Hepatic stellate cell (primary cell): ENCODE measurements at regions not wholly inside any gene's neighbourhood (a gene's known extent, or its start where the extent isn't known, plus 50 kb on each side); places are given as distances from the start of the nearest gene placed in this dataset.
"Not testable (repeated sequence)": the region's sequence is repeated elsewhere in the genome, so short reads cannot be mapped to it uniquely, and the experiment has no call there.

Source experiments
- DNase-seq: peaks from one replicate; pipeline ENCODE4 v3.0.0; 2011; ENCODE audit warnings: low spot score

DNA sequence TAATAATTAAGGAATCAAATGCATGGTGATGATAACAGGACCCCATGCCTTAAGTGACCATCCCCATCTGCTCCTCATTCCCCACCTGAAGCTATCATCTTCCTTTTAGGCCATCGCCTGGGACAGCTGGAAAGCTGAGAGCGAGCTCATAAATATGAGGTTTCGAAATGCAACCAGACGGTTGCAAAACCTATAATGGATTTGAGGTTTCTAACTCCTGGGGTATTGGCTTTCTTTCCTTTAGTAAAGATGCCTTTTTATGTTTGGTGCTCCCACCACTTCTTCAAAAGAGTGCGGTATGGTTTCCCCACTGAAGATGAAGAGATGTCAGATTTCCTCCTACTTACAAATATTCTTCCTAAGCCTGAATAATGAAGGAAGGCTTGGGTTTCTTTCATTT is 1589.5 kb upstream of the PIK3C3 start:
- DNase-seq: no peak

DNA sequence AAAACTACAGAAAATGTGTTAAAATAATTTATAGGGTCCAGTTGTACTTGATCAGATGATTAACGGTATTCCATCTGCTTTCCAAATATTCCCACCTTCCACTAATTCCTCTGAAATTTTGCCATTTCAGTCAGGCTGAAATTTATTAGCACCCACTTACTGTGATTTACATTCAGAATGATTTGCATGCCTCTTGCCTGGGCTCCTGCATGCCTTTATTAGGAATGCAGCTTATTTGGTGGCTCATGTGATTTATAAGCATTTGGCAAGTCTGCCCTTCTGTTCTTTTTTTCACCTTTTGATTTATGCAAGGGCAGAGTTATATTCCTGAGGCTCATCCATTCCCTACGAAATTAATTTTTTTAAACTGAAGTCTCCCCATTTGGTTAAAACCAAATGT is 1594.5 kb upstream of the PIK3C3 start:
- DNase-seq: no peak

- DNase-seq: no peak
Observed at GRCh38 chr18:40357536-40357935, 1597.5 kb upstream of the PIK3C3 start.

- no peak for DNase-seq
Observed at GRCh38 chr18:40356168-40356567, 1598.9 kb upstream of the PIK3C3 start.

- no peak for DNase-seq
Observed at GRCh38 chr18:40355726-40356125, 1599.3 kb upstream of the PIK3C3 start.

- DNase-seq: no peak
Observed at GRCh38 chr18:40348196-40348595, 1606.8 kb upstream of the PIK3C3 start.

DNA sequence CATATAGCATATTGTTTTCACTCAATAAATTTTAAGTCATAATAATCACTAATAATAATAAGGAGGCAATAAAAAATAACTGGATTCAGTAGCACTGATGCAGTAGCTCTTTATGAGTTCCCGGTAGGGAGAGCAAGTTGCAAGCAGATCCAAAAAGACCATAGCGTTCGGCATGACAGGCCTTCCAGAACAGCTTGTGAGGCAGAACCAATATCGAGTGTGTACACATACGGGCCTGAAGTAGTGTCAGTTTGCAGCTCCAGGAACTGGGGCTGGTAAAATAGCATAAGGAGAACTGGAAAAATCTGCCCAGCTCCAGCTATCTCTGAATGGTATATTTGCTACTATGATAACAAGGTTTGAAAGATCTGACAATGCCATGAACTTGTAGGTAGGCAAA is 1607.8 kb upstream of the PIK3C3 start:
- DNase-seq: no peak

- DNase-seq: no peak
Observed at GRCh38 chr18:40346146-40346545, 1608.9 kb upstream of the PIK3C3 start.

DNA sequence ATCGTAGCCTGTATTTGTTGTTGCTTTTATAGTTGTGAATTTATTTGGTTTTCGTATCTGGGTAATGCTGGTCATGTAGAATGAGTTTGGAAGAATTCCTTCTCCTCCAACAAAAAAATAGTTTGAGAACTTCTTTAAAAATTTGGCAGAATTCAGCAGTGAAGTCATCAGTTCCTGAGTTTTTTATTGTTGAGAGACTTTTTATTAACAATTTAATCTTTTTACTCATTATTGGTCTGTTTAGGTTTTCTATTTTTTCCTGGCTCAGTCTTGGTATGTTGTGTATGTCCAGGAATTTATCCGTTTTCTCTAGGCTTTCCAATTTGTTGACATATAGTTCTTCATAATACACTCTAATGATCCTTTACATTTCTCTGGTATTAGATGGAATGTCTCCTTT is 1613.3 kb upstream of the PIK3C3 start:
- DNase-seq: no peak

- no peak for DNase-seq
Observed at GRCh38 chr18:40338284-40338683, 1616.8 kb upstream of the PIK3C3 start.

- no peak for DNase-seq
Observed at GRCh38 chr18:40326985-40327384, 1628.0 kb upstream of the PIK3C3 start.

GRCh38 chr18:40325988-40326387 is 1629.0 kb upstream of the PIK3C3 start:
- no peak for DNase-seq

DNA sequence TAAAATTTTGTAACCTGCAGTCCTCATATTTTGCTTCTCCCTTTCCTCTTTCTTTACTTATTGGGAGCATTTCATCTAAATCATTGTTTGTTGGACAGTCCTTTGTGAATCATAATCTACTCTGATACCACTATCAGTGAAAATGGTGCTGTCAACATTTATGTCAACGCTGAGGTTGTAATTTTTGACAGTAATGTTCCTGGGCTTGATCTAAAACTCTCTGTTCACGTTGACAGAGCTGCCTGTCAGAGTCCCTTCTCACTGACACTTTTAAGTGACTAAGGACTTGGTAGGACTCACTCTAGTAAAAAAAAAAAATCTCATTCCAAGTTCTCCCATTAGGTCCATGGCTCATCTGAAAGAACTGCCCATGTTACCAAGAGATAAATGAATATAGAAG is 1640.8 kb upstream of the PIK3C3 start:
- no peak for DNase-seq

DNA sequence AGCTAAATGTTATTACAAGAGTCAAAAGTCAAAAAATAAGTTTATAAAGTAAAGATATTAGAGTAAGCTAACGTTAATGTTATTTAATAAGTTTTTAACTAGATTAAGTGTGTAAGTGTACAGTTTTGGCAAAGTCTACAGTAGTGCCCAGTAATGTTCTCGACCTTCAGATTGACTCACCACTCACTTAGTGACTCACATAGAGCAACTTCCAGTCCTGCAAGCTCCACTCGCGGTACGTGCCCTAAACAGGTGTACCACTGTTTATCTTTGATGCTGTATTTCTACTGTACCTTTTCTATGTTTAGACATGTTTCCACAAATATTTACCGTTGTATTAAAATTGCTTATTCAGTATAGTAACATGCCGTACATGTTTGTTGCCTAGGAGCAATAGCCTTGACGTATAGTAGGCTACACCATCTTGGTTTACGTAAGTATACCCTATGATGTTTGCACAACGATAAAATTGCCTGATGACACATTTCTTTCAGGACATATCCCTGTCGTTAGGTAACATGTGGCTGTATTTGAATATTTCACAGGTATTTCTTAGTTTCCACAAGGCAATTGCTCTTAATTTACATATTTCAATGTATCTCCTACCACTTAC is 1641.9 kb upstream of the PIK3C3 start:
- no peak for DNase-seq

DNA sequence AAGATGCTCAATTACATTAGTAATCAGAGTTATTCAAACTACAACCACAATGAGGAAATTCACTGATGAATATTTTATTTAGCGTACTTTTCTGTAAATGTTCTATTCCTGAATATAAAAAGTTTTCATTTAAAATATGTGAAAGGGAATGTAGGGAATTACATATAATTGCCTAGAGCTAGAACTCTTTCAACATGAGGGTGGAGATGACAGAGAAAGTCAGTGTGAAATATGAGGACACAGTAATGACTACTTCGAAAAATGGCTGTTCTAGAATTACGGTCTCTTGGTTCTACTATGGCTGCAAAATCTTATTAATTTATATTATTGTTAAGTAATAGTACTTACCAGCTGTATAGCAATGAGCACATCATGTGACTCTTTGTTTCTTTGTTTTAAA is 1647.4 kb upstream of the PIK3C3 start:
- DNase-seq: no peak

DNA sequence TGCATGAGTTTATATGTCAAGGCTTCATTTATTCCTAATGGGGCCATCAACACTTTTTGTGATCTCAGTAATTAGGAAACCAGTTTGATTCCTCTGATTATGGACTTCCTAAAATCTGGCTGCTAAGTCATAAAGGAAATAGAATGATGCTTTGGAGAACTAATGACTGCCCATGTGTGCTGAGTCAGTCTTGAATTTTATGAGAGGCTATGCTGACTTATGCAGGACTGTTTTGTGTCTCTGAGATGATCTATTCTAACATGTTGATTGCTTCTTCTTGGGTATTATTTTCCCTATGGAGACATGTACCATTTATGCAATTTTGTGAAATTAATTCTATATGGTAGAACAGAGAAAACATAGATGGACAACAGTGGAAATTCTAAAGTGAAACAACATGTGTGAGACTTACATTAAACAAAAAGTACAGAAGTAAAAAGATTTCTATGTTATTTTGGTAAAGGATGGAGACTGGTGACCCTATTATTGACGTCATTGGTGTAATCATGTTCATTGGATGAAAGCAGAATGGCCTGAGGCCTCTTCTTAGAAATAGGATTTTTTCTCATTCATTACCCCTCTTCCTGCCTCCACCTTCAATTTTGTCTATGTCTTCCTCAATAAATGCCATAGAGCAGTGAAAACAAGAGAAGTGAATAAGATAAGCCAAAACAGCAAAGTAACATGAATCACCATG is 1658.2 kb upstream of the PIK3C3 start:
- DNase-seq: no peak

GRCh38 chr18:40292985-40293710 is 1661.9 kb upstream of the PIK3C3 start:
- no peak for DNase-seq

GRCh38 chr18:40283560-40283959 is 1671.5 kb upstream of the PIK3C3 start:
- DNase-seq: no peak

DNA sequence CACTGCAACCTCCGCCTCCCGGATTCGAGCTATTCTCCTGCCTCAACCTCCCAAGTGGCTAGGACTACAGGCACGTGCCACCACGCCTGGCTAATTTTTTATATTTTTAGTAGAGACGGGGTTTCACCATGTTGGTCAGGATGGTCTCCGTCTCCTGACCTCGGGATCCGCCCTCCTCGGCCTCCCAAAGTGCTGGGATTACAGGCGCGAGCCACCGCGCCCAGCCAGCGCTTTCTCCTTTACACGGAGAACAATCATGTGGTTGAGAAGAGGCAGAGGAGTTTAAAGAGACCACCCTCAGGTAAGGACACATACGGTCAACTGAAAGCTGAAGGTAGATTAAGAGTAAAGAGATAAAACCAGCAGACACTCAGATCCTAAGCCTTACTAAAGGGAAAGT is 1673.7 kb upstream of the PIK3C3 start:
- DNase-seq: not testable (repeated sequence)

DNA sequence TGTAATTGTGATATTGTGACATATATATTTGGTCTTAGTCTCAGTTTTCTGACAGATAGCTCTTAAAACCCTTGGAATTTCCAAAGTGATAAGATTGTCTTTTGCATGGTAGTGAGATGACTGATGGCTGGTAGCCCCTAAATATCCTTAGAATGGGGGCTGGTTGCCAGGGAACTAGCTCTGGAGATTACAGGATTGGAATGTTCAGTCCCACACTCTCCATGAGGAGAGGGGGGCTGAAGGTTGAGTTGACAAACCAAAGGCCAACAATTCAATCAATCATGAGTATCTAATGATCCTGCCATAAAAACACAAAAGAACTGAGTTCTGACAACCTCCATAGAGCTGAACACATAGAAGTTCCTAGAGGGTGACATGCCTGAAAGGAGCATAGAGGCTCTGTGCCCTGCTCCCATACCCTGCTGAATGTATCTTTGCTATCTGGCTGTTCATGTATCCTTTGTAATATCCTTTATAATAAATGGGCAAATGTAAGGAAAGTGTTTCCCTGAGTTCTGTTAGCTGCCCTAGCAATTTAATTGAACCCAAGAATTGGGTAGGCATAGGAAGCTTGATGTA is 1680.3 kb upstream of the PIK3C3 start:
- DNase-seq: no peak

GRCh38 chr18:40272630-40273231 is 1682.3 kb upstream of the PIK3C3 start:
- DNase-seq: no peak

DNA sequence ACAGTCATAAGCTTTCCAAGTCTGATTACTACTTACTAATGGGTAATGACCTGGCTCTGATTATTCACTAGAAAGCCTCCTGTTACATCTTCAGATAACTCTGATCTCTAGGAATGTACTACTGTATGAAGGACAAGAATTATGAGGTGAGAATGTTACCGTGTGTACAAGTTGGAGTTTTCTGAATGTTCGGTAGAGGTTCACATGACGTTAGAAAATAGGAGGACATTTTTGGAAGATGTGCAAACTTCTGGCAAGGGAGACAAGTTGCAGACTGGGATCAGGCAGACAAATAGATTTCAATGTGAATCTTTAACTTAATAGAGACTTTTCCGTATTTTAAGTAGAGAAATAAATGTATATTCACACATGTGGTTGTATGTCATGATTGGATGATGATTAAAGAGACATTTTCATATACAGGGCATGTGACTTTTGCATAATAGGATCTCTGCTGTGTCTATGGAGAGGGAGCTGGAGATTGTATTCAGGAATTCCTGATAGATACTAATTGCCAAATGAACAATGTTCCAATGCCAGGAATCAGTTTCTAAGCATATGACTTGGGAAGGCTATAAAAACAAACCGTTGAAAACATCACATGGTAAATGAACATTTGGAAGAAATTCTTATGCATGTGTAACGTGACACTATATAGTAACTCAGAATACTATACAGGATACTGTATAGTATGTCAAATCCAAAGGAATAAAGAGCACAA is 1695.8 kb upstream of the PIK3C3 start:
- DNase-seq: no peak
